ENCODE measurements at regions not wholly inside any gene's neighbourhood (a gene's known extent, or its start where the extent isn't known, plus 50 kb on each side); places are given as distances from the start of the nearest gene placed in this dataset.

DNA sequence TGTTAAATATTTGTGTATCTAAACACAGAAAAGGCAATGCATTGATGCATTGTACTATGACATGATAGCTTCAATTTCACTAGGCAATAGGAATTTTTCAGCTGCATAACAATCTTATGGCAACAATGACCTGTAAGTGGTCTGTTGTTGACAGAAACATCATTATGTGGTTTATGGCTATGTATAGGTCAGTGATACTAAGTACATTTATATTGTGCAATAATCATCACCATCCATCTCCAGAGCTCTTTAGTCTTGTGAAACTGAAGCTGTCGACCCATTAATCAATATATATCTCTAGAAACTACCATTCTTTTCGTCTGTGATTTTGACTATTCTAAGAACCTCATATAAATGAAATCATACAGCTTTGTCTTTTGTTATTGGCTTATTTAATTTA is 200.1 kb upstream of the ZNF717 start:
- TF ChIP-seq EP300 (IDR thresholded peaks at IDR 0.05) (no peak), POLR2A (IDR thresholded peaks at IDR 0.05) (no peak)
- TF ChIP-seq, protein P1, sequence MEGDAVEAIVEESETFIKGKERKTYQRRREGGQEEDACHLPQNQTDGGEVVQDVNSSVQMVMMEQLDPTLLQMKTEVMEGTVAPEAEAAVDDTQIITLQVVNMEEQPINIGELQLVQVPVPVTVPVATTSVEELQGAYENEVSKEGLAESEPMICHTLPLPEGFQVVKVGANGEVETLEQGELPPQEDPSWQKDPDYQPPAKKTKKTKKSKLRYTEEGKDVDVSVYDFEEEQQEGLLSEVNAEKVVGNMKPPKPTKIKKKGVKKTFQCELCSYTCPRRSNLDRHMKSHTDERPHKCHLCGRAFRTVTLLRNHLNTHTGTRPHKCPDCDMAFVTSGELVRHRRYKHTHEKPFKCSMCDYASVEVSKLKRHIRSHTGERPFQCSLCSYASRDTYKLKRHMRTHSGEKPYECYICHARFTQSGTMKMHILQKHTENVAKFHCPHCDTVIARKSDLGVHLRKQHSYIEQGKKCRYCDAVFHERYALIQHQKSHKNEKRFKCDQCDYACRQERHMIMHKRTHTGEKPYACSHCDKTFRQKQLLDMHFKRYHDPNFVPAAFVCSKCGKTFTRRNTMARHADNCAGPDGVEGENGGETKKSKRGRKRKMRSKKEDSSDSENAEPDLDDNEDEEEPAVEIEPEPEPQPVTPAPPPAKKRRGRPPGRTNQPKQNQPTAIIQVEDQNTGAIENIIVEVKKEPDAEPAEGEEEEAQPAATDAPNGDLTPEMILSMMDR (IDR thresholded peaks at IDR 0.05), result no peak
- 31 to 54% (median 39%) methylated on average over 2 of the region's 2 CpGs for WGBS, 3 donors
- DNase-seq, result no peak
- Histone ChIP-seq H3K4me1 (ENCODE audit: insufficient read depth) (no peaks in the 10 kb centered on the region), H3K36me3 (no peaks in the 10 kb centered on the region), H3K27ac (no peak overlapping the region), H3K27me3 (no peaks in the 10 kb centered on the region), H3K9me3 (no peaks in the 10 kb centered on the region), H3K4me3 (no peak overlapping the region)
- intact Hi-C loops (cut with DNase I), result no loop called here

DNA sequence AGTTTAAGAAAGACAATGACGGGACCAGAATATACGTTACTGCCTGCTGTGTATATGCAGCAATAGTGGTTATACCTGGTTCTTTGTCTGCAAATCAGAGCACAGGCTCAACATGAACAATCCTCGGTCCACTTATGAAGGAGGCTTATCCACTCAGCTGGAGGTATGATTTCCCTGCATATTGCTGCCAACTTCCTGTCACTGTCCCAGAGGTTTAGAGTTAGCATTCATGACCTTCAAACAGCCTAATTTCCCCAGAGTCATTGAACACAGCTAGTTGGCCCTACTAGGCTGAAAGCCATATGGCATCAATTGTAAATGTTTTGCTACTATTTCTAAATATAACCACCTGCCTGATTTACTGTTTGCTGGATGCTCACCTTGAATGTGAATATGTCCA is 224.9 kb upstream of the ZNF717 start:
- Histone ChIP-seq H3K9me3 (no peaks in the 10 kb centered on the region), H3K4me1 (ENCODE audit: insufficient read depth) (no peaks in the 10 kb centered on the region), H3K27ac (no peak overlapping the region), H3K4me3 (no peak overlapping the region), H3K27me3 (peaks cover 3% of the 10 kb centered on the region), H3K36me3 (no peaks in the 10 kb centered on the region)
- DNase-seq, result no peak
- no peak for TF ChIP-seq EP300 (IDR thresholded peaks at IDR 0.05)
- TF ChIP-seq, protein P1 (IDR thresholded peaks at IDR 0.05), result no peak
- no peak for TF ChIP-seq POLR2A (IDR thresholded peaks at IDR 0.05)
- intact Hi-C loops (cut with DNase I), result no loop called here
- 39 to 44% (median 39%) methylated on average over 3 of the region's 3 CpGs for WGBS, 3 donors

DNA sequence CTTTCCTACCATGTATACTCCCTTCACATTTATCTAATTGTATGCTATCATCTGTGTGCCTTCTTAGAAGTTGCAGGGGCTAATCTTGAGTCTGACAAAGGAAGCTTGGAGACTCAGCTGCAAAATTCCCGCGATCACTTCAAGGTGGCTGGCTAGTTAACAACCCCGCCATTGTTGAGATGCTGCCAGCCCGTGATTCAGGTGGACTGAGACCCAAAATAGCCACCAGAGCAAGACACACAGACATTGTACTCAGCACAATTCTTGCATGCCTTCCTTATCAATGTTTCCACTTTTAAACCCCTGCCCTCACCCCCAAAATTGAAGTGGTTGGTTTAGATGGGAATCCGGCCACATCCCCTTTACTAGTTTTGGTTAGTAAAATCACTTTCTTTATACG is 225.8 kb upstream of the ZNF717 start:
- TF ChIP-seq POLR2A (IDR thresholded peaks at IDR 0.05) (no peak), EP300 (IDR thresholded peaks at IDR 0.05) (no peak)
- TF ChIP-seq, protein P1 (IDR thresholded peaks at IDR 0.05), result no peak
- Histone ChIP-seq H3K27me3 (peaks cover 3% of the 10 kb centered on the region), H3K27ac (no peak overlapping the region), H3K9me3 (no peaks in the 10 kb centered on the region), H3K4me3 (no peak overlapping the region), H3K36me3 (no peaks in the 10 kb centered on the region), H3K4me1 (ENCODE audit: insufficient read depth) (no peaks in the 10 kb centered on the region)
- intact Hi-C loops (cut with DNase I), result no loop called here
- 25 to 33% (median 29%) methylated on average over 6 of the region's 6 CpGs for WGBS, 3 donors
- DNase-seq, result no peak

DNA sequence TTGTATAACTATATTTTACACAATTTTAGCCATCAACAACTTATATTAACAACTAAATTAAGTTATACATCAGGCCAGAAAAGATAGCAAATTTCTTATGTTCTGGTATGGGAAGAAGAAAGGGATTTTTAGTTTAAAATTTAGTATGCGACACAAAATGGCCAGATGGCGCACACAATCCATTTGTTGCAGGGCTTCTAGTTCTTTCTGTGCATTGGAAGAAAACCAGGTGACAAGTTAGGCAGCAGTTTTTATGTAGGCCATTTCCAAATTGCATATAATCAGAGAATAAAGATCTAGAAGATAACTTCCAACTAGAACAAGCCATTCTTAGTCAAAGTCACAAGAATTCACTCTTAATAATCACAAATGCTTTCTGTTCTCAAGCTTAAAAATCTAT is 230.1 kb upstream of the ZNF717 start:
- intact Hi-C loops (cut with DNase I), result no loop called here
- DNase-seq, result no peak
- Histone ChIP-seq H3K4me1 (ENCODE audit: insufficient read depth) (no peaks in the 10 kb centered on the region), H3K36me3 (no peaks in the 10 kb centered on the region), H3K4me3 (no peak overlapping the region), H3K9me3 (no peaks in the 10 kb centered on the region), H3K27ac (no peak overlapping the region), H3K27me3 (no peaks in the 10 kb centered on the region)
- TF ChIP-seq EP300 (IDR thresholded peaks at IDR 0.05), result no peak
- TF ChIP-seq POLR2A (IDR thresholded peaks at IDR 0.05), result no peak
- WGBS, 3 donors, result 95 to 96% (median 95%) methylated on average over 2 of the region's 2 CpGs

DNA sequence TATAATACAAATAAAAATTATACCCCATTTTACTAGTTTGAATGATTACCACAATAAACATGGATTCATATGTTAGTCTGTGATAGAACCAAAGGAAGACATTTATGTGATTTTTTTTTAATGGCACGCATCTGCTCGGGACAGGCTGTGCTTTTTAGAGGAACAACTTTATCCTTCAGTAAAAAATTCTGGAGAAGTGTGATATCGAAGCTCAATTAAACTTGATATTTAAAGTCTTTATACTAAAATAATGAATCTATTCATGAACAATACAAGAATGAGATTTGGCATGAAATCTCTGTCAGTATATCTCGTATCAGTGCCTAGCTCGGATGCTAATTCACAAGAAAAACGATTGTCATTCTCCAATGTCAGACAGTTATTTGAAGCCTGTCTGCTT is 230.8 kb upstream of the ZNF717 start:
- Histone ChIP-seq H3K27me3 (no peaks in the 10 kb centered on the region), H3K4me1 (ENCODE audit: insufficient read depth) (no peaks in the 10 kb centered on the region), H3K27ac (no peak overlapping the region), H3K36me3 (no peaks in the 10 kb centered on the region), H3K9me3 (no peaks in the 10 kb centered on the region), H3K4me3 (no peak overlapping the region)
- intact Hi-C loops (cut with DNase I), result no loop called here
- WGBS, 3 donors, result 78 to 88% (median 86%) methylated on average over 6 of the region's 6 CpGs
- DNase-seq, result no peak
- no peak for TF ChIP-seq EP300 (IDR thresholded peaks at IDR 0.05)
- no peak for TF ChIP-seq POLR2A (IDR thresholded peaks at IDR 0.05)
- TF ChIP-seq, protein P1 (IDR thresholded peaks at IDR 0.05), result no peak

All from ovary (tissue), 7 donors.